Suppressor macrophage treated with lipopolysaccharide for 4 hours (primary cell): ENCODE measurements at regions not wholly inside any gene's neighbourhood (a gene's known extent, or its start where the extent isn't known, plus 50 kb on each side); places are given as distances from the start of the nearest gene placed in this dataset.
A peak's percentile ranks its signal among the peaks of the same experiment; 100 is the strongest.

Experiments used
- DNase-seq: peaks from one replicate; pipeline ENCODE4 v3.0.0-alpha.2; 2020

DNA sequence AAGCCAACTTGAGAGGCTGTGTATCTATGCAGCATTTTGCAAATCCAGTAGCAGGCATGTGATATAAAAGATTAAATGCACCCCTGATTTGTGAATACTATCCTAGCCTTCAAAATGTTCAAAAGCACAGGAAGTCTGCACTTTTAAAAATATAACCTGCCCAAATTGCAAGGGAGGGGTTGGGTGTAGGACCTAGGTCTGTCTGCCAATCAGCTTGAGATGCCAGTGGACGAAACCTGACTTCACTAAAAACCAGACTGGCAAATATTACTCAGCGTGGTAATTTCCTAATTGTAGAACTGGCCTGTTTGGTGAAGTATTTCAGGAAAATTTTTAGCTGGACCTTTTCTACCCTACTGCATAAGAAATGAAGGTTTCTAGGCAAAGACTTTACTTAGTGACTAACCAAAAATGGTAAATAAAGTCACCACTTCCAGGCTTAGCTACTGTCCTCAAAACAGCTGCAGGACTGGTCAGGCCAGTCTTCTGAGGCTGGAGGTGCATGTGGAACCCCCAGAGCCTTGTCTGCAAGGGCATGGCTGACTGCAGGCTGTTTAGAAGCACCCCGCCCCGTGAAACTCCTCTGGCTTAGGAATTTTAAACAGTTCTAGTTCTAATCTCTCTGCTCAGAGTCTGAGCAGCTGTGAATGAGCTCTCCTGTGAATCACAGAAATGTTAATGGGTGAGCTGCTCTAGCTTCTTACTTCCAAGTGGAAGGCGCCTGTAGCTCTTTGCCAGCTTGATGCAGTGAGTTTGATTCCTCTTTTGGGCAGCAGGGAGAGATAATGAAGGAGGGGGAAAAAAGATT lies 104.4 kb upstream of the ESR1 start:
- DNase-seq: no peak

DNA sequence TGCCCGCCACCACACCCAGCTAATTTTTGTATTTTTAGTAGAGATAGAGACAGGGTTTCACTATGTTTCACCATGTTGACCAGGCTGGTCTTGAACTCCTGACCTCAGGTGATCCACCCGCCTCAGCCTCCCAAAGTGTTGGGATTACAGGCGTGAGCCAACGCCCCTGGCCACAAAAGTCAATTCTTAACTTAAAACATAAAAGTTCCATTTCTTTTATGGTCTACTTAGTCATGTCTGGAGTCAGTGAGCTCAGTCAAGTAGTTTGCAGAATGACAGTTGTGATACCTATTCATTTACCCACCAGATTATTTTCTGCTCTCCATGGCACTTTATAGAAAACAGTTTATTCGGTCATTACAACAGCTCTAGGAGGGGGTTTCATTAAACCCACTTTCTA lies 103.1 kb upstream of the ESR1 start:
- DNase-seq: no peak

DNA sequence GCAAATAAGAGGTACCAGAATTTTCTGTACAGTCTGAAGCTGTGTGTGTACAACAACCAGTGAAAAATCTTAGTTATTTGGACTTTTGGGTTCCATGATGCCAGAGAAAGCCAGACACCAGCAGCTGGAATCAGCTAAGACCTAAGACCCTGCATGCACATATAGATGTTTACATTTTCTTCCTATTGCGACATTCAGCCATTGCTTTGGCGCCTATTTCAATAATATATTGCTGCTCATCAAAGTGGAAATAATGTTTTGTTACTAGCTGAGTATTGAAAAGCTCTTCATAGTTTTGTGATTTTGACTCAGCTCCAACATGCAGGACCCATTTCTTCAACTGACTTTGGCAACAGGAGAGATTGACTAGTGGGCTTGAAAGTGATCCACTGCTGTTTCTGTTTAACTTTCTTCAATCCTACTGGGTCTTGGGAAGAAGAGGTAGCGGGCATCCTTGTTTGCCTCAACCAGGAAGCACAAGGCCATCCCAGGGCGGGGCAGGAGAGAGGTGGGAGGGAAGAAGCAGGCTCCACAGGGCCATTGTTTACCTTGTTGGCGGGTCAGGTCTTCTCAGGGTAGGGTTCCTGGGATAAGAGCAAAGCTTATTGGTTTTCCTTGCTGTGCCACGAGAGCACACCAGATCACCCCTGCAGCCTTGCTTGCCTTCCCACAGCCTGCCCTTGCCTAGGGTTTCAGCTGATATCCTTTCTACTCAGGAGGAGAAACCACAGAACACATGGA lies 101.3 kb upstream of the ESR1 start:
- DNase-seq: no peak

DNA sequence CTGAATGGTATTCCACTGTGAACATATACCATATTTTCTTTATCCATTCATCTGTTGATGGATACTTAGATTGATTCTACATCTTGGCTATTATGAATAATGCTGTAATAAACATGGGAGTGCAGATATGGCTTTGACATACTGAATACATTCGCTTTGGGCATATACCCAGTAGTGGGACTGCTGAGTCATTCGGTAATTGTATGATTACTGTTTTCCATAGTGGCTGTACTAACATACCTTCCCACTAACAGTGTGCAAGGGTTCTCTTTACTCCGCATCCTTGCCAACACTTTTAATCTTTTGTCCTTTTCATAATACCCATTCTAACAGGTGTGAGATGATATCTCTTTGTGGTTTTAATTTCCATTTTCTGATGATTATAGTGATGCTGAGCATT lies 98.2 kb upstream of the ESR1 start:
- no peak for DNase-seq

DNA sequence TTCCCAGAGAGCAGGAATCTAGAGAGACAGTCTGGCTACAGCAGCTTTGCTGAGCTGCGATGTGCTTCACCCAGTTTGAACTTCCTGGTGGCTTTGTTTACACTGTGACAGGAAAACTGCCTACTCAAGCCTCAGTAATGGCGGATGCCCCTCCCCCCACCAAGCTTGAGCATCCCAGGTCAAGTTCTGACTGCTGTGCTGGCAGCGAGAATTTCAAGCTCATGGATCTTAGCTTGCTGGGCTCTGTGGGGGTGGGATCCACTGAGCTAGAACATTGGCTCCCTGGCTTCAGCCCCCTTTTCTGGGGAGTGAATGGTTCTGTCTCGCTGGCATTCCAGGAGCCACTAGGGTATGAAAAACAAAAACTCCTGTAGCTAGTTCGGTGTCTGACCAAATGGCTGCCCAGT lies 91.0 kb upstream of the ESR1 start:
- DNase-seq: no peak

DNA sequence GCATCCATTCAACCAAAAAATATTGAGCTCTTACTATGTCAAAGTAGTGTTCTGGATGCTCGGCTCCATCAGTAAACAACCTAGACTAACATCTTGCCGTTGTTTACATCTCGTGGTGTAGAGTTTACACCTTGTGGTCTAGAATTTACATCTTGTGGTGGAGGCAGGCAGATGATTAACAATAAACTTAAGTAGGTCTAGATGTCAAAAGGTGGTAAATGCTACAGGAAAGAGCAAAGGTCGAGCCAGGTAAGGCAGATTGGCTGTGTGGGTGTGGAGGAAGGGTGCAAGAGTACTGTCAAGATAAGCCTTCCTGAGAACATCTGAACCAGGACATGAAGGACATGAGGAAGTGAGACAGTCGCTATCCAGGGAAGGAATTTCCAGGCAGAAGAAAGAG lies 88.4 kb upstream of the ESR1 start:
- no peak for DNase-seq

DNA sequence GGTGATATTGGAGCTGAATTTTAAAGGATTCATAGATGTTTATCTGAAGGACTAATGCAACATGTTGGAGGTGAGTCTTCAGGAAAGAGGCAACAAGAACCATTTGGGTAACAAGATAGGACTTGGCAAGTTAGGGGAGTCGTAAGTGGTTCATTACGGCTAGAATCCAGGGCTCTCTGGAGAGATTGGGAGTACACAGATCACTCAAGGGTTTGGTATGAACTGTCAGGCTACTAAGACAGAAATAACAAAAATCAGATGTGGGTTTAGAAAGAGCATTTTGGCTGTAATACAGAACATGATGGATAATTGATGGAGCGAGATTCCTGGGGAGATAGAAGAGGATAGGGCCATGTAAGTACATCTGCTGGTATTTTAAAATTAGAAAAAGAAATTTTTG lies 86.3 kb upstream of the ESR1 start:
- DNase-seq: no peak

DNA sequence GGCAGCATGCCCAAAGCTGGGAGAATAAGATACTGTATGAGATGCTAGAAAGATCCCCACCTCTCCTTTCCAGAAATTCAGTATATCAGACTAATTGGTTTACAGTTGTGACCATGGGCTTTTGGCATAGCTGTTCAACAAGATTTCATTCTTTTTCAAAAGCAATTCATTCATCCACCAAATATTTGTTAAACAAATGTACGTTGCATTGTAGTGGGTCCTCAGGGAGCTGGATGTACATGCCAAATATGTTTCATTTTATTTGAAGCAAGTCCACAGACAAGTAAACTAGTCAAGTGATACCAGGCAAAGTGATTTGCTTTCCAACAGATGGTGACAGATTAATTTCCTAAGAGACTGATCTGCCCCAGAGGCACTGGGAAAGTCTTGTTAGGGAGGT lies 85.8 kb upstream of the ESR1 start:
- DNase-seq: no peak

DNA sequence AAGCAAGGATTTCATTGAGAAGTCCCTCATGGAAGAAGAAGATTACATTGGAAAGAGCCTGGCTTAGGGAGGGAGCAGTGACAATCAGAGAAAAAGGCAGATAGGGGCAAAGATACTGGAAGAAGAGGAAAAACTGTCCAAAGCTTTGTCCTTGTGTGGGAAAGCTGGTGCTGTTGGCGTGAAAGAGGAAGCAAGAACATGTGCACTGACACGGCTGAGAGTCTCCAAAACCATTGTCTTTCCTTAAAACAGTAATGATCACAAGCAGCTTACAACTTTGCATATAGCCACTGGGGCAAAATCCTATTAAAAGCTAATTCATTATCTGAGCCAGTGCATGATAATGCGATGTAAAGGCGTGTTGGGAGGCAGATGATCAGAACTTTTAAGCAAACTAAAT lies 85.1 kb upstream of the ESR1 start:
- peak; percentile 43 for DNase-seq

DNA sequence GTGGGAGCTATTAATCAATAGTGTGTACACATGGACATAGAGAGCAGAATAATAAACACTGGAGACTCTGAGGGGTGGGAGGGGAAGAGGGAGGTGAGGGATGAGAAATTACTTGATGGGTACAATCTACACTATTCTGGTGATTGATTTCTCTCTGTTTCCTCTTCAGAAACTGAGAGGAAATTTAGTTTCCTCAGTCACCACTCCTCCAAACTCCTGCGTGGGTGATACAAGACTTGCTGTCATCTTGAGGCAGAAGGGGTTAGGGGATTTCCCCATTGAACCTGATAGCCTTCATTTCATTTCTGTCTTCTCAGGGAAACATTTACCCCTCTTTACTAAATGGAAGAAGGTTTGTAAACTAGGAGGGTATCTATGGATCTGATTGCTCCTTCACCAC lies 84.3 kb upstream of the ESR1 start:
- DNase-seq: peak; percentile 77

DNA sequence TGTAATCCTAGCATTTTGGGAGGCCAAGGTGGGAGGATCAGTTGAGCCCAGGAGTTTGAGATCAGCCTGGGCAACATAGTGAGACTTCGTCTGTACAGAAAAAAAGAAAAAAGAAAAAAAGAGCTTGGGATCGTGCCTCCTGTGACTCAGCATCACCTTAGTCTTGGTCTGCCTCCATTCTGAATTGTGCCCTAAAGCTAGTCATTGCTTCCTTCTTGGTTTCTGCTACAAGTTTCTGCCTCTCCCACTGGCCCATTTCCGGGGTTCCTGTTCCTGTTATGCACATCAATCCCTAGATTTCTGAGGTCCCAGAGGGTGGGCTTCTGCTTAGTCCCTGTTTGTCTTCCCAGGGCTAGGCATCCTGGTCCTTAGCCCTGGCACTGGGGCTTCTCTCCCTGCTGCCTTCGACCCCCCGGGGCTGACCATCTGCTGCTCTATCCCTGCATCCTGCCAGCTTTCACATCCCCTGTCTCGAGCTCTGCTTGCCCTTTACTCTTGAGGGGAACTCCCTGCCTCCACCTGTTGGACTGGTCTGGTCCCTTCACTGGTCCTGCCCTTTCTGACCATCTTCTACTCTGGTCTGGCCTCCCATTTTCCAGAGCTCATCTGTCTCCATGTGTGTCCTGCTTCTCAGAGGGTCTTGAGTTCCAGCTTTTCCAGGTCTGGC lies 77.5 kb upstream of the ESR1 start:
- DNase-seq: no peak

DNA sequence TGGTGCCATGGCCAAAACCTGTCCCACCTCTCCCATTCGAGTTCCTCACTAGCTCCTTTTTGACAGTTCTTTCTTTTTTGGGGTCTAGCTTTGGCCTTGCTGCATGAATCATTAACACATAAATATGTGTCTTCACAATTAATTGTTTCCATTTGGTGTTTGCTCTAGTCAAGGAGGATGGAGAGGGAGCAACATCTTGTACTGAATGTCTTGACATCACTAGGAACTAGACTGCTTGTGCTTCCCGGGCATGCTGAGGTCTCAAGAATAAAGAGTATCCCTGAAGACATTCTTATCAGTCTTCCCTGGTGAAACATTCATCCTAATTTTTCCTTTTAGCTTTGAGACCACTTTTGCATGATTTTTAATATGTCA lies 77.0 kb upstream of the ESR1 start:
- no peak for DNase-seq

DNA sequence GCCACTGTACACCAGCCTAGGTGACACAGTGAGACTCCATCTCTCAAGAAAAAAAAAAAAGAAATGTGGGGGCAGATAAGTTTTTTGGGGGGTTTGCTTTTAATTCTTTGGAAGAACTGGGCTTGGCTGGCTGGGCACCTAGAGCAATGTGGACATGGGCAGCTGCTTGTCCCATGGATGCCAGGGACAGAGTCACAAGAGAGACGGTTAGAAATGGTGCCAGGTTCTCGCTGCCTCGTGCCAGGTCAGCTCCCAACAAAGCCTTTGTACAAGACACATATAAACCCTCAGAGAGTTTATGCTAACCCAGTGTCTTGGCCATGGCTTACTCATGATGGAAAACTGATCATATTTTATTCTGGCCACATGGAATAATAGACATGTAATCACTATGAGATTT lies 76.2 kb upstream of the ESR1 start:
- no peak for DNase-seq

DNA sequence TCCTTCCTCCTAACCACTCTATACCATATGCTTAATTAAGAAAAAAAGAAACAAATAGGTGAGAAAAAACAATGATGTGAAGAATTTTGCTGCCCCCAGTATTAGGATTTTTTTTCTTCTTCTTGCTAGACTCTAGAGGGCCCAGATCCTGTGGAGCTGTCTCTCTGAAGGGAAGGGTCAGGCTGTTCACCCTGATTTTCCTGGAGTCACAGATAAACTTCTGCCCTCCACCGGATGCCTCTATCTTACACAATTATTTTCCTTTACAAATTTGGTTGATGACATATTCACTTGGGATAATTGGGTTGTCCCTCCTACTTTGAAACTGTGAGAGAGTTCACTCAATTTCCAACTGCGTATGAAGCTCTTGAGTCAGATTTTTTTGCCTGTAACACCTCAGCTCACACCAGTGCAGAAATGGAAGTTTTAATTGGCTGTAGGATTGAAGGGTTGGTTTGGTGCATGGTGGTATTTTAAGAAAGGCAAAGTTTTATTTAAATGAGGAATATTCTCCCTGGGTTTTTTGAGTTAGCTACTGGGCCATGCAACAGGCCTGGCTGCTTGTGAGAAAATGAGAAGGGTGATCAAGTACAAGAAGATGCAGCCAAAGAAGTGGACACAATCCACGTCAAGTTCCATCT lies 73.7 kb upstream of the ESR1 start:
- DNase-seq: no peak

DNA sequence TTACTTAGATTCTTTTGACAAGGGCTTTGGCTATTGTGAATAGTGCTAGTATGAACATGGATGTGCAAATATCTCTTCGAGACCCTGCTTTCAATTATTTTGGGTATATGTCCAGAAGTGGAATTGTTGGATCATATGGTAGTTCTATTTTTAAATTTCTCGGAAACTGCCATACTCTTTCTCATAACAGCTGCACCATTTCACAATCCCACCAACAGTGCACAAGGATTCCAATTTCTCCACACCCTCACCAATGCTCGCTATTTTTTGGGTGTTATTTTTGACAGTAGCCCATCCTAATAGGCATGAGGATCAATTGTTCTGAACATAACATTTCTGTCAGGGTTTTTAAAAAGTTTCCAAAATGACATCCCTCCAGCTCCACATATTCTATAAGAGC lies 69.2 kb upstream of the ESR1 start:
- DNase-seq: no peak

DNA sequence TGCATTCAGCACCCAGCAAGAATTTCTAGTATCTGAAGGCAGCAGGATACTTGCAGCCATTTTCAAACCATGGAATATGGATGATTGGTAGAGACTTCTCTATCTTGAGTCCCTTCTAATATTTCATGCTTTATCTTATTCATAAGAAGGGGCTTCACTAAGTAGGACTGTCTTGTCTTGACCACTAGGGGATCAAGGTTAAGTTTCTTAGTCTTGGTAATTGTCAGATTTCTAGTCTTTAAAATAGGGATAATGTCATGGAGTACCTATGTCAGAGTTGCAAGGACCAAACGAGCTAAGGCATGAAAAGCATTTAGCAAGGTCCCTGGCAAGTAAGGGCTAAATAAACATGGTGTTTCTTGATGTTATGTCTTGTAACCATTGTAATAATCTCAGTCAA lies 68.5 kb upstream of the ESR1 start:
- DNase-seq: no peak

DNA sequence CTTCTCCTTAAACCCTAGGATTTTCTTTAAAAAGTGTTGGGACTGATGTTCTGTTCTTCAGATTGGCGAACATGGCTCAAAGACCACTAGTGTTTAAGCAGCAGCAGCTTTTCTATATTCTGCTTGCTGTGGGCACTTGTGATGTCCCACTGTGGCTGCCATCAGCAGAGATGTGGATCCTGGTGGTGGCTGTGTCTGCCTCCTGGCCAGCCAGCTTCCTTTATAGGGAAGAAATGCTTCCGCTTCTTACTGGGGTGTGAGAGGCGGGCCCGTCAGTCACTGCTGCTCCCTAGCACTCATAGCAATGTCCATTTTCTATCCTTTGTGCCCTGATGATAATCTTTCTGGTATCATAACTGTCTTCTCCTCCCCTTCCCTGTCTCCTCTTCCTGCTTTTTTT lies 66.7 kb upstream of the ESR1 start:
- no peak for DNase-seq

DNA sequence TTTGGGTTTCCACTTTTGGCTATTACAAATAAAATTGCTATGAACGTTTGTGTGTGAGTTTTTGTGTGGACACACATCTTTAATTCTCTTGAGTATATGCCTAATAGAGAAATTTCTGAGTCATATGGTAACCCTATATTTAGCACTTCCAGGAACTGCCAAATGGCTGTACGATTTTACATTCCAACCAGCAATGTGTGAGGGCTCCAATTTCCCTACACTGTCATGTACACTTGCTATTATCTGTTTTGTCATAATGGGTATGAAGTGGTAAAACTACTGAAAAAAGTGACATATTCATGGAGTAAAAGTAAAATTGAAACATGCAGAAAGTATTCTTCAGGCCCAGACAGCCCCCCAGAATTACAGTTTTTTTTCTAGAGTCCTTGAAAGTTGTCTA lies 59.6 kb upstream of the ESR1 start:
- DNase-seq: no peak

DNA sequence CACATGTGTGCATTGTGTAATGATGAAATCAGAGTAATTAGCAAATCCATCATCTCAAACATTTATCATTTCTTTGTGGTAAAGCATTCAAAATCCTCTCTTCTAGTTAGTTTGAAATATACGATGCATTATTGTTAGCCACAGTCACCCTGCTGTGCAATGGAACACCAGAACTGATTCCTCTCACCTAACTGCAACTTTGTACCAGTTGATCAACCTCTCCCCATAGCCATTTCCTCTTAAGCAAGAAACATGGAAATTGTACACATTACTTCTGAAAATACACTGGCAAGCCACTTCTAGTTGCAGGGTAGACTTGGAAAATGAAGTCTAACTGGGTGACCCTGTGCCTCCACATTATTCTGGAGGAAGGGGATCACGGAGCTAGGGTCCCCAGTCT lies 58.1 kb upstream of the ESR1 start:
- no peak for DNase-seq

DNA sequence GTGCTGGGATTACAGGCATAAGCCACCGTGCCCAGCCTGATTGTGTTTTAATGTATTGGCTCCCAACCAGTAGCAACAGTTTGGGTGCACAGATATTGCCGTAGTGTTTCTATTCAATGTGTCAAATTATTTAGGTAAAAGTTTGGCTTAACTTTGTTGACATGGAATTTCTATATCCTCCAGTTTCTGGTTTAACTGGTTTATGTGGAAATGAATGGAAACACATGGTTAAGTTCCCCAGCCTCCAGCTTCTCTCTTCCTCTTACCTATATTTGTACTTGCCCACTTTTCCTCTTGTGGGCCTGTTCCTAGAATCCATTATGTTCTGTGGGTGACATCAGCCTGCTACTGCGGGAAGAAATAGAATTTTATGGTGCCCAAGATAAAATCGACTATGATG lies 53.9 kb upstream of the ESR1 start:
- DNase-seq: no peak

DNA sequence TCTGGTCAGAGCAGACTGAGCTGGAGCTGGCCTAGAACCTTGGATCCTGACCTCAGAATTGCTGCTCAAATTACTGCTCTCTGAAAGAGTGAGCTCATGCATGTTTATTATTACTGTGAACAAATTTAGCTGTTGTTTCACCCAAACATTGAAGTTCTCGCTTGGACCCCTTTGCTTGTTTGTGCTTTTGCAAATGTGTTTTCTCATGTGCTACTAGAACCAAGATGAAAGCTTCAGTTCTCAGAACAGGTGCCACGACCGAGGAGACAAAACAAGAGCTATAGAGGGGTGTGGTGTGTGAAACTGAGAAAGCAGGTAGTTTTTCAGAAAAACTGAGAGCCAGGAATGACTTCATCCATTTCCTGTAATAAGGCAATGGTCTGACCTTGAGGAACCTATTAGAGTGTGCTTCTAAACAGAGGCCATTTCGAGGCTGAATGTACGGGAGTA lies 50.0 kb upstream of the ESR1 start:
- DNase-seq: no peak
